HepG2 (cell line): ENCODE measurements at regions not wholly inside any gene's neighbourhood (a gene's known extent, or its start where the extent isn't known, plus 50 kb on each side); places are given as distances from the start of the nearest gene placed in this dataset.

Experiments
- JDP2 ChIP-seq: sonication (generic); formaldehyde crosslinking; IDR thresholded peaks from 2 replicates; pipeline ENCODE4 v1.8.1; 2022; ENCODE audit warnings: missing genetic modification reagents, borderline replicate concordance
- NFAT5 ChIP-seq: sonication (generic); formaldehyde crosslinking; IDR thresholded peaks from 2 replicates; pipeline ENCODE4 v1.4.0; 2020; ENCODE audit warnings: missing genetic modification reagents
- PPARG ChIP-seq: conservative IDR thresholded peaks from 2 replicates; pipeline ENCODE4 v1.6.1; 2016; ENCODE audit warnings: missing biosample characterization, missing genetic modification reagents
- ZHX2 ChIP-seq, 2 experiments: sonication (generic) in 1 of 2; formaldehyde crosslinking in 1 of 2; IDR thresholded peaks; 2 replicates each; pipeline versions ENCODE4 v1.6.1 to v1.9.0; 2014 to 2022; ENCODE audit warnings: antibody characterized with exemption in 1 of 2, borderline replicate concordance in 1 of 2, inconsistent platforms in 1 of 2, low read depth in 1 of 2, missing genetic modification reagents in 1 of 2

GRCh38 chrX:9241427-9241826 is 207.5 kb upstream of the FAM9B start (continued):
- TF ChIP-seq ZHX2 (IDR thresholded peaks at IDR 0.05; ENCODE audit: low read depth) (no peak), ZHX2 (CRISPR knock-in tag; IDR thresholded peaks at IDR 0.05; ENCODE audit: borderline replicate concordance) (no peak), PPARG (CRISPR knock-in tag) (no peak), JDP2 (CRISPR knock-in tag) (no peak), NFAT5 (CRISPR knock-in tag) (no peak)
- TF ChIP-seq, all 625 proteins: peak for 0
